Thoracic aorta (tissue), 2 donors: ENCODE measurements at regions not wholly inside any gene's neighbourhood (a gene's known extent, or its start where the extent isn't known, plus 50 kb on each side); places are given as distances from the start of the nearest gene placed in this dataset.

Experiments used
- ATAC-seq: fragments of 150-250 bp; one replicate; pipeline ENCODE4 v1.8.0; 2017; ENCODE audit warnings: low read depth; ENCODE audit not compliant: insufficient number of reproducible peaks, low FRiP score
- DNase-seq: peaks from one replicate; pipeline ENCODE4 v3.0.0-alpha.2; 2020; ENCODE audit warnings: low spot score
- H3K27ac ChIP-seq, 2 donors: fragments of 200-600 bp; sonication (generic); 1 replicate in 1 of 2; 2 replicates in 1 of 2; pipeline ENCODE4 v1.5.1; 2016; ENCODE audit warnings: mild to moderate bottlenecking in 2 of 2, moderate library complexity in 2 of 2
- H3K27me3 ChIP-seq: fragments of 200-600 bp; sonication (generic); replicated peaks from 2 replicates; pipeline ENCODE4 v1.6.0; 2016; ENCODE audit warnings: mild to moderate bottlenecking; ENCODE audit not compliant: insufficient read depth
- H3K36me3 ChIP-seq: fragments of 200-600 bp; sonication (generic); one replicate; pipeline ENCODE4 v1.5.1; 2016
- H3K4me1 ChIP-seq, 2 donors: fragments of 200-600 bp; sonication (generic); 1 replicate in 1 of 2; 2 replicates in 1 of 2; pipeline versions ENCODE4 v1.5.1 to v1.6.0; 2016; ENCODE audit warnings: low read depth in 2 of 2, mild to moderate bottlenecking in 1 of 2; ENCODE audit not compliant: control insufficient read depth in 1 of 2
- H3K4me3 ChIP-seq: fragments of 200-600 bp; sonication (generic); 2 replicates; pipeline ENCODE4 v1.5.1; 2016; ENCODE audit warnings: mild to moderate bottlenecking
- H3K9me3 ChIP-seq: fragments of 200-600 bp; sonication (generic); 2 replicates; pipeline ENCODE4 v1.5.1; 2016
- TF ChIP-seq, protein P1 (sequence below): fragments of 200-600 bp; sonication (generic); IDR thresholded peaks from one replicate; pipeline ENCODE4 v1.5.1; 2019; ENCODE audit warnings: antibody characterized with exemption

DNA sequence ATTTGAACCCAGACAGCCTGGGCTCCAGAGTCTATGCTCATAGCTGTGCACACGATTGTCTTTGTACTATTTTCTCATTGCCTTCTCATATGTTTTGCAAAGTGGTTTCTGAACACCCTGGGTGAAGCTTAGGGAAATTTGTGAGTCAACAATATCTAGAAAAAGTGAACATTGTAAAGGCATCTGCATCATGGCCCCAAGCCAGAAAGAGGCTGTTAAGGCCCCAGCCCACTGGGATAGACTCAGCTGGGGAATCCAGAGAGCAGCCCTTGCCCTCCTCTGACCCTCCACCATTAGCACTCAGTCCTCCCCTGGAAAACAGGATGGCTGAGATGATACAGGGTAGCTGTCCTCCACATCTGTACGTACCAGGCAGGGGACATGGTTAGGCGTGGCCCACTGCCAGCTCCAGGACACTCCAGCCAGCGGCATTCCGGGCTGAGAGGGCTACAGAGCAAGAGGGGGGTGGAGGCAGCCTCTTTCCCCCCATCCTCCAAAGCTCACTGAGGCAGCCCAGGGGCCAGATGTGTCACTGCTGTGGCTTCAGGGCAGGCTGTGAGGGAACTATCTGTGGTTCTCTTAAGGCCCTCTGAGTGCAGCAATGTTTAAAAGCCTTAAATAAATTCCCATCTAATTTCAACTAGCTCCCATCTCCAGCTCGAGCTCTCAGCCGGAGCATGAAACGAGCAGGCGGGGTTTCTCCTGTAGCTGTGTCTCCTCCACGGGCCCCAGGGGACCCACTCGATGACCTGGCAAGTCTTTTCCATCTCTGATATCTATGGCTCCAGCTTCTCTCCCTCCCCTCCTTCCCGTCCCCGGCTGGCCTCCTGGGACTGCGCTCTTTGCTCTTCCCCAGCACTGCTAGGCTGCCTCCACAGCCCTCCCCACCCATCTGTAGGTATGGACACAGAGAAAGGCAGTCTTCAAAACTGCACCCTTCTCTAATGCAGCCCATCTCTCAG, 209.4 kb upstream of the LRFN2 start:
- no peaks in the 10 kb centered on the region for H3K36me3 ChIP-seq
- no peaks in the 10 kb centered on the region for H3K4me1 ChIP-seq
- H3K27me3 ChIP-seq, result no peaks in the 10 kb centered on the region
- TF ChIP-seq, protein P1, sequence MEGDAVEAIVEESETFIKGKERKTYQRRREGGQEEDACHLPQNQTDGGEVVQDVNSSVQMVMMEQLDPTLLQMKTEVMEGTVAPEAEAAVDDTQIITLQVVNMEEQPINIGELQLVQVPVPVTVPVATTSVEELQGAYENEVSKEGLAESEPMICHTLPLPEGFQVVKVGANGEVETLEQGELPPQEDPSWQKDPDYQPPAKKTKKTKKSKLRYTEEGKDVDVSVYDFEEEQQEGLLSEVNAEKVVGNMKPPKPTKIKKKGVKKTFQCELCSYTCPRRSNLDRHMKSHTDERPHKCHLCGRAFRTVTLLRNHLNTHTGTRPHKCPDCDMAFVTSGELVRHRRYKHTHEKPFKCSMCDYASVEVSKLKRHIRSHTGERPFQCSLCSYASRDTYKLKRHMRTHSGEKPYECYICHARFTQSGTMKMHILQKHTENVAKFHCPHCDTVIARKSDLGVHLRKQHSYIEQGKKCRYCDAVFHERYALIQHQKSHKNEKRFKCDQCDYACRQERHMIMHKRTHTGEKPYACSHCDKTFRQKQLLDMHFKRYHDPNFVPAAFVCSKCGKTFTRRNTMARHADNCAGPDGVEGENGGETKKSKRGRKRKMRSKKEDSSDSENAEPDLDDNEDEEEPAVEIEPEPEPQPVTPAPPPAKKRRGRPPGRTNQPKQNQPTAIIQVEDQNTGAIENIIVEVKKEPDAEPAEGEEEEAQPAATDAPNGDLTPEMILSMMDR, result no peak
- ATAC-seq, result no peak
- H3K27ac ChIP-seq, result no peak overlapping the region
- no peaks in the 10 kb centered on the region for H3K9me3 ChIP-seq
- no peak for DNase-seq
- no peak overlapping the region for H3K4me3 ChIP-seq

DNA sequence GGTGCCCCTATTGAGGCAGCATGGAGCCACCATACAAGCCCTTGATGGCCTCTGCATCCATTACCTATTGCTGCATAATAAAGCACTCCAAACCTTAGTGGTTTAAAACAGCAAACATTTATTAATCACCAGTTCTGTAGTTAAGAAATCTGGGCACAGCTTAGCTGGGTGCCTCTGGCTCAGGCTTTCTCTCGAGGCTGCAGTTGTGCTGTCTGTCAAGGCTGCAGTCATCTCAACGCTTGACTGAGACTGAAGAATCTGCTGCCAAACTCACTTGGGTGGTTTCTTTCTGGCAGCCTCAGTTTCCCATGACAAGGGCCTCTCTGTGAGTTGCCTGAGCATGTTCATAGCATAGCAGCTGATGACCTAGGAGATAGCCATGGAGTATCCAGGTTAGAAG, 207.4 kb upstream of the LRFN2 start:
- no peak for ATAC-seq
- H3K27me3 ChIP-seq, result no peaks in the 10 kb centered on the region
- no peak overlapping the region for H3K4me3 ChIP-seq
- no peak for DNase-seq
- no peaks in the 10 kb centered on the region for H3K36me3 ChIP-seq
- H3K9me3 ChIP-seq, result no peaks in the 10 kb centered on the region
- H3K4me1 ChIP-seq, result no peaks in the 10 kb centered on the region
- TF ChIP-seq, protein P1, result no peak
- no peak overlapping the region for H3K27ac ChIP-seq

DNA sequence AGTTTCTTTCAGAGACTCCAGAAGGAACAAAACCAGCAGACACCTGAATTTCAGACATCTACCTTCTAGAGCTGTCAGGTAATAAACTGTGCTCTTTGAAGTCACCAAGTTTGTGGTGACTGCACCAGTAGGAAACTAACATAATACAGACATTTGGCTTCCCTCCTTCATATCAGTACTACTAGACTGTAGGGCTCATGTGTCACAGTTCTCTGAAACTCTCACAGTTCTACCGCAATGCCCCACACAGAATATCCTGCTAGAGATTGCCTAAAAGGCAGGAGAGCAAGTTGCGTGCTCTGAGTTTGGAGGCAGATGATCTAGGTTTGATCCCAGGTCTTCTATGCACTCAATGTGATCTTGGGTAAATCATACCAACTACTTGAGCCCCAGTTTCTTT, 205.0 kb upstream of the LRFN2 start:
- Histone ChIP-seq H3K4me1 (no peaks in the 10 kb centered on the region), H3K9me3 (no peaks in the 10 kb centered on the region), H3K27me3 (no peaks in the 10 kb centered on the region), H3K4me3 (no peak overlapping the region), H3K27ac (no peak overlapping the region), H3K36me3 (no peaks in the 10 kb centered on the region)
- DNase-seq (no peak), ATAC-seq (no peak)
- TF ChIP-seq, protein P1, result no peak

DNA sequence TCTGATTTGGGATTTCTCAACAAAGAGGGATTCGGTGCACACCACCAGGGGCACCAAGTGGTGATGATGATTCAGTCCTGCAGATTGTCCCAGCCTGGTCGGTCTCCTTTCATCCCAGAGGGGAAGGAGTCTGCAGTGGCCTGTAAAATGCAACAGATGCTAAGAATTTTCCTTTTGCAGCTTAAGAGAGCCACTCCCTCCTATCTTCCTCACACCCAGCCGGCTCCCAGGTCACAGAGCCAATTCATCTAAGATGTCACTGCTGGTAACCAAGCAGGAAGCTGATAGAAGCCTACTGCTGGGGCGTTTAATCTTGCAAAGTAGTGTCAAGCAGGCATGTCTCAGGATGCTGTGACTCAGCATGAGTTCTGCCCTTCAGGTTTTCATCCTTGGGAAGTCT, 203.8 kb upstream of the LRFN2 start:
- no peak overlapping the region for H3K4me3 ChIP-seq
- no peak for DNase-seq
- H3K27ac ChIP-seq, result no peak overlapping the region
- H3K27me3 ChIP-seq, result no peaks in the 10 kb centered on the region
- no peaks in the 10 kb centered on the region for H3K9me3 ChIP-seq
- no peaks in the 10 kb centered on the region for H3K36me3 ChIP-seq
- H3K4me1 ChIP-seq, result no peaks in the 10 kb centered on the region
- TF ChIP-seq, protein P1, result no peak
- no peak for ATAC-seq

DNA sequence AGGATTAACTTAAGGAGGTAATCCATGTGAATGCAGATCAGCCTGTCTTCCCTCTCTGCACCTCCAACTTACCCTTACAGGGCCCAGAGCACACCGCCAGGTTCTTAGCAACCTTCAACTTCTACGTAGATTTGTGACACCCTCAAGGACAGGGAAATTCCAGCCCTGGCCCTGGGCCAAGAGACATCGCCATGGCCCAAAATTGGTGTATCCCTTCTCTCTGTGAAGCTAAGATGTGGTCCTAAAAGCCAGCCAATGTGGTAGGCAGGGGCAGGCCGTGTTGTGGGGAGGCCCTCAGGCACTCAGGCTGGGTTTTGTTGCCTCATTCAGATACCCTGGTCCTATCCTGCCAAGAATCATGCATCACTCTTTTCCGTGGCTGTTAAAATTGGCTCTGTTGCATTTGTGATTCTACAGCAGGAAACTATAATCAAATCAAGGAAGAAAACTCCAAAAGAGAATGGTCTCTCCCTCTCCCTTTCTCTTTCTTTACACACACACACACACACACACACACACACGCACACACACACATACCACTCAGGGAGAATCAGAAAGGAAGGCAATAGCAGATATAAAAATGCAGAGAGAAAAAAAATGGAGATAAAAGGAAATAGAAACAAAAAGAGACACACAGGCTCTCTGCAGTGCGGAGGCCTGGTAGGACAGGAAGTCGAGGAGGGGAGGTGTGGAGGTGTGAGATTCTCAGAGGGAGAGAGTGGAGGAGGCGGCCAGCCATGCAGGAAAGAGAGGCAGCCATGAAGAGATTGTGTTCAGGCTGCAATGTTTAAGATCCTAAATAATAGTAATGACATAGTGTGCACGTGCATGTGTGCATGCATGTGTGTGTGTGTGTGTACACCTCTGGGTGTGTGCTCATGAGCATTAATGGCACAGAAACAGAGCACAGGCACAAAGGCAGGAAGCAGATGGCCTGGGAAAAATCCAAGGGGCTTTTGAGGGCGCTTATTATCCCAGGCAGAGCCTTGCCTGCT, 201.8 kb upstream of the LRFN2 start:
- no peaks in the 10 kb centered on the region for H3K36me3 ChIP-seq
- no peaks in the 10 kb centered on the region for H3K27me3 ChIP-seq
- H3K27ac ChIP-seq, result no peak overlapping the region
- no peaks in the 10 kb centered on the region for H3K9me3 ChIP-seq
- no peak for DNase-seq
- no peak overlapping the region for H3K4me3 ChIP-seq
- no peak for ATAC-seq
- H3K4me1 ChIP-seq, result no peaks in the 10 kb centered on the region
- TF ChIP-seq, protein P1, result no peak
